ENCODE measurements at regions not wholly inside any gene's neighbourhood (a gene's known extent, or its start where the extent isn't known, plus 50 kb on each side); places are given as distances from the start of the nearest gene placed in this dataset.

- no peak for TF ChIP-seq SRF (IDR thresholded peaks at IDR 0.05; ENCODE audit: low read depth)
- no peak for TF ChIP-seq CTCF (IDR thresholded peaks at IDR 0.05 in 2 of 3, conservative IDR thresholded peaks at IDR 0.05 in 1 of 3; ENCODE audit: borderline replicate concordance in 1 of 3, insufficient read depth in 1 of 3, low read depth in 2 of 3, low read length in 2 of 3)
- no peak for TF ChIP-seq ATF3 (IDR thresholded peaks at IDR 0.05)
- no peak for TF ChIP-seq EZH2phosphoT487 (IDR thresholded peaks at IDR 0.05; ENCODE audit: borderline replicate concordance)
- no peak for TF ChIP-seq POLR2AphosphoS5 (IDR thresholded peaks at IDR 0.05; ENCODE audit: low read depth, low read length)
- TF ChIP-seq RAD21 (IDR thresholded peaks at IDR 0.05; ENCODE audit: low read depth), result no peak
- no peak for TF ChIP-seq POLR2A (IDR thresholded peaks at IDR 0.05; ENCODE audit: borderline replicate concordance, extremely low read depth, insufficient read depth, insufficient read length)
- no peak for TF ChIP-seq REST (IDR thresholded peaks at IDR 0.05; ENCODE audit: low read depth)
Observed at GRCh38 chr6:106820412-106820852, 154.1 kb downstream of the CD24 start.
